Loucy (cell line): ENCODE measurements at regions not wholly inside any gene's neighbourhood (a gene's known extent, or its start where the extent isn't known, plus 50 kb on each side); places are given as distances from the start of the nearest gene placed in this dataset.

ENCODE experiments used
- CTCF ChIP-seq: fragments of 200-600 bp; sonication (generic); conservative IDR thresholded peaks from 2 replicates; pipeline ENCODE4 v1.5.1; 2014; ENCODE audit warnings: mild to moderate bottlenecking, antibody characterized with exemption, low read length
- EZH2phosphoT487 ChIP-seq: fragments of 200-600 bp; IDR thresholded peaks from 2 replicates; pipeline ENCODE4 v1.6.1; 2018; ENCODE audit warnings: antibody characterized with exemption, mild to moderate bottlenecking, moderate library complexity, borderline replicate concordance

DNA sequence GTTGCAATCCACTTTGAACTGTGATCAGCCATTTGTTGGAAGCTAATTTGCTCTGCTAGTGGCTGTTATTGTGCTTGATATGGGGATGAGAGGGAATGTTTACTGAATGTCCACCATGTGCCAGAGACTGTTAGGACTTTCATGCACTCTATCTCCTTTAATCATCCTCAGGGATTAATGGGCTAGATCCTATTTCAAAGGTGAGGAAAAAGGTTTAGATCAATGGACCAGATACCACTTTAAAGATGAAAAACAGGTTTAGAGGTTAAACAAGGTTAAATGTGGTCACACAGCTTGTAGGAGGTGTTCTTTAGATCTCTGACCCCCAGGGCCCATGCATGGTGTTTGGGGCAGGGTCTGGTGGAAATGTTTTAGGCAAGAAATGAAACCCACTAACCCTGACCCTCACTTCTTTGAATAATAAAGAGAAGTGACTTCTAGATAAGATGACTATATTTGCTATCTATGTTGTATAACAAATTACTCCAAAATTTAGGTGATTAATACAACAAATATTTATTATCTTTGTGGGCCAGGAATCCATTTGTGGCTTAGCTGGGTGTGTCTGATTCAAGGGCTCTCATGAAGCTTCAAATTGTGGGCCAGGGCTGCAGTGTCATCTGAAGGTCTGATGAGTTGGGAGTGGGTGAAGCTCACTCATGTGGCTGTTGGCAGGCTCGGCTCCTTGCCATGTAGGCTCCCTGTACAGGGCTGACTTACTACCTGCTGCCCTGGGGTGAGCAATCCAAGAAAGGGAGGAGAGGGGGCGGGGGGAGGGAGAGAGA lies 127.8 kb upstream of the FOXA2 start:
- TF ChIP-seq CTCF: no peak
- no peak for TF ChIP-seq EZH2phosphoT487
